GM12874 (cell line): ENCODE measurements at regions not wholly inside any gene's neighbourhood (a gene's known extent, or its start where the extent isn't known, plus 50 kb on each side); places are given as distances from the start of the nearest gene placed in this dataset.

Experiments
- CTCF ChIP-seq: IDR thresholded peaks from 2 replicates; pipeline ENCODE4 v1.5.1; 2011; ENCODE audit warnings: low read depth, mild to moderate bottlenecking, control low read depth, low read length, moderate library complexity; ENCODE audit not compliant: insufficient read depth

GRCh38 chr1:209291715-209292114 is 291.8 kb upstream of the CAMK1G start:
- TF ChIP-seq CTCF: no peak

GRCh38 chr1:209302779-209303568 is 280.5 kb upstream of the CAMK1G start:
- TF ChIP-seq CTCF: no peak

DNA sequence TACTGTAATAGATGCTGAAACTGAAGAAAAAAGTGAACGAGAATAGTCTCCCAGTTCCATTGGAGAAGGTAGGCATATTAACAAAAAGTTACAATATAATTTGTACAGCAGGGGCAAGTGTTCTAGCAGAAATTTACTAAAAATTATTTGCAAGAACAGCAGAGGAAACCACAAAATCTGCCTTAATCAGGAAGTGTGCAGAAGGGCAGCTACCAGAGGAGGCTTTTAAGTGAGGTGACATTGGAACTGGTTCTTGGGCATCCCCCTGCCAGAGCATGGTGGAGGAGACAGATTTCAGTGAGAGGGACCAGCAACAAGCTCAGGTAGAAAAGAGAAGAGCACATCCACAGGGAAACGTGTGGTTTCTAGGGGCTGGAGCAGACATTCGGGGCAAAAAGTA is 279.3 kb upstream of the CAMK1G start:
- no peak for TF ChIP-seq CTCF

- TF ChIP-seq CTCF: no peak
These were observed 278.1 kb upstream of the CAMK1G start for GRCh38 chr1:209305221-209305954.

DNA sequence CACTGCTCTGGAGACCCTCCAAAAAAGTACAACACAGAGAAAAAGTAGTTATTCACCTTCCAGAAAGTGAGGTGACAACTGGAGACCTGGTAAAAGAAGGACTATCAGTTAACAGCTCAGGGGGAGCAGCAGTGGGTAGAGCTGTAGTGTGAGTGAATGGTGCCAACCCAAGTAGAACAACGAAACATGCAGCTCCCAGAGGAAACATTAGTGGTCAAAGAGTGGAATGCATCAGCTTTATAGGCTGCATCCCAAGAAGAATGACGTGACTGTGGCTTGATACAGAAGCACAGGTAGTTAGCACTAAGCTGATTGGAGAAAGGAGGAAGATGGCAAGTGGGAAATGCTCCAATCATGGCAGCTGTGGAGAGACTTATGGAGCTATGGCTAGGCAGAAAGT is 275.7 kb upstream of the CAMK1G start:
- TF ChIP-seq CTCF: no peak

GRCh38 chr1:209309198-209309597 is 274.3 kb upstream of the CAMK1G start:
- no peak for TF ChIP-seq CTCF

GRCh38 chr1:209311770-209312169 is 271.7 kb upstream of the CAMK1G start:
- TF ChIP-seq CTCF: no peak
